SK-N-SH treated with all-trans-retinoic acid at 6 μM for 48 hours (cell line): ENCODE measurements at regions not wholly inside any gene's neighbourhood (a gene's known extent, or its start where the extent isn't known, plus 50 kb on each side); places are given as distances from the start of the nearest gene placed in this dataset.

ENCODE experiments used
- ATAC-seq: fragments of 200-7000 bp; cut with Tn5 transposase; 3 replicates; pipeline ENCODE4 v1.9.1; 2020; ENCODE audit warnings: mild to moderate bottlenecking, moderate library complexity
- ARNTL ChIP-seq: fragments of 450-650 bp; formaldehyde crosslinking; IDR thresholded peaks from 2 replicates; pipeline ENCODE4 v1.5.0; 2020; ENCODE audit warnings: low read depth, mild to moderate bottlenecking, moderate library complexity, borderline replicate concordance
- BACH2 ChIP-seq: fragments of 250-450 bp; sonication (Bioruptor Pico); IDR thresholded peaks from 2 replicates; pipeline ENCODE4 v1.9.0; 2021; ENCODE audit warnings: mild to moderate bottlenecking, borderline replicate concordance
- CSDC2 ChIP-seq: fragments of 250-450 bp; sonication (Bioruptor Pico); IDR thresholded peaks from 2 replicates; pipeline ENCODE4 v1.5.0; 2020; ENCODE audit warnings: mild to moderate bottlenecking, moderate library complexity
- ESRRG ChIP-seq: fragments of 250-450 bp; sonication (Bioruptor Pico); IDR thresholded peaks from 2 replicates; pipeline ENCODE4 v1.6.1; 2021; ENCODE audit warnings: mild to moderate bottlenecking
- GLIS3 ChIP-seq: fragments of 250-450 bp; sonication (Bioruptor Pico); IDR thresholded peaks from 2 replicates; pipeline ENCODE4 v1.5.0; 2020; ENCODE audit warnings: mild to moderate bottlenecking, moderate library complexity
- ISL1 ChIP-seq: fragments of 250-450 bp; sonication (Bioruptor Pico); IDR thresholded peaks from 2 replicates; pipeline ENCODE4 v2.1.2; 2022; ENCODE audit warnings: mild to moderate bottlenecking, moderate library complexity
- OSR1 ChIP-seq: fragments of 250-450 bp; sonication (Bioruptor Pico); IDR thresholded peaks from 2 replicates; pipeline ENCODE4 v1.8.0; 2022; ENCODE audit warnings: moderate library complexity, mild to moderate bottlenecking, inconsistent platforms
- PATZ1 ChIP-seq: fragments of 250-450 bp; sonication (Bioruptor Pico); IDR thresholded peaks from 2 replicates; pipeline ENCODE4 v1.8.0; 2020; ENCODE audit warnings: mild to moderate bottlenecking, moderate library complexity, borderline replicate concordance
- RARB ChIP-seq: fragments of 250-450 bp; sonication (Bioruptor Pico); IDR thresholded peaks from 2 replicates; pipeline ENCODE4 v1.8.0; 2021; ENCODE audit warnings: mild to moderate bottlenecking, moderate library complexity
- SNAI2 ChIP-seq: fragments of 250-450 bp; sonication (Bioruptor Pico); IDR thresholded peaks from 2 replicates; pipeline ENCODE4 v1.5.0; 2020; ENCODE audit warnings: mild to moderate bottlenecking, moderate library complexity
- TCF4 ChIP-seq: fragments of 250-450 bp; sonication (Bioruptor Pico); IDR thresholded peaks from 2 replicates; pipeline ENCODE4 v1.8.0; 2021; ENCODE audit warnings: mild to moderate bottlenecking, moderate library complexity, borderline replicate concordance
- TOX ChIP-seq: fragments of 250-450 bp; sonication (Bioruptor Pico); IDR thresholded peaks from 2 replicates; pipeline ENCODE4 v1.8.0; 2021; ENCODE audit warnings: mild to moderate bottlenecking, moderate library complexity, borderline replicate concordance
- ZC3H10 ChIP-seq: fragments of 250-450 bp; sonication (Bioruptor Pico); IDR thresholded peaks from 2 replicates; pipeline ENCODE4 v1.5.1; 2021; ENCODE audit warnings: mild to moderate bottlenecking, moderate library complexity
- ZFP30 ChIP-seq: fragments of 450-650 bp; formaldehyde crosslinking; IDR thresholded peaks from 2 replicates; pipeline ENCODE4 v1.5.0; 2022; ENCODE audit warnings: mild to moderate bottlenecking, moderate library complexity
- ZNF565 ChIP-seq: fragments of 450-650 bp; formaldehyde crosslinking; conservative IDR thresholded peaks from 2 replicates; pipeline ENCODE4 v1.5.0; 2020; ENCODE audit warnings: low read depth, mild to moderate bottlenecking, moderate library complexity
- ZNF70 ChIP-seq: fragments of 450-650 bp; formaldehyde crosslinking; IDR thresholded peaks from 2 replicates; pipeline ENCODE4 v1.5.0; 2020; ENCODE audit warnings: mild to moderate bottlenecking, moderate library complexity
- ZNF8 ChIP-seq: fragments of 450-650 bp; formaldehyde crosslinking; IDR thresholded peaks from 2 replicates; pipeline ENCODE4 v1.5.0; 2020; ENCODE audit warnings: mild to moderate bottlenecking, moderate library complexity
- TF ChIP-seq, protein P1 (sequence below): fragments of 250-450 bp; sonication (Bioruptor Pico); IDR thresholded peaks from 2 replicates; pipeline ENCODE4 v1.5.1; 2021; ENCODE audit warnings: mild to moderate bottlenecking, moderate library complexity
- TF ChIP-seq, protein P2 (sequence below): fragments of 250-450 bp; sonication (Bioruptor Pico); IDR thresholded peaks from 2 replicates; pipeline ENCODE4 v1.5.0; 2020; ENCODE audit warnings: mild to moderate bottlenecking, moderate library complexity
- TF ChIP-seq, protein P3 (sequence below): fragments of 250-450 bp; sonication (Bioruptor Pico); IDR thresholded peaks from 2 replicates; pipeline ENCODE4 v1.8.0; 2021; ENCODE audit warnings: low read depth, mild to moderate bottlenecking, moderate library complexity, borderline replicate concordance

DNA sequence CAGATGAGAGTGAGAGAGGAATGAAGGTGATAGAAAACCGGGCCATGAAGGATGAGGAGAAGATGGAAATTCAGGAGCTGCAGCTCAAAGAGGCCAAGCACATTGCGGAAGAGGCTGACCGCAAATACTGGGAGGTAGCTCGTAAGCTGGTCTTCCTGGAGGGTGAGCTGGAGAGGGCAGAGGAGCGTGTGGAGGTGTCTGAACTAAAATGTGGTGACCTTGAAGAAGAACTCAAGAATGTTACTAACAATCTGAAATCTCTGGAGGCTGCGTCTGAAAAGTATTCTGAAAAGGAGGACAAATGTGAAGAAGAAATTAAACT, 88.9 kb downstream of the EOMES start (continued):
- TF ChIP-seq TOX (CRISPR knock-in tag) (no peak), ZC3H10 (CRISPR knock-in tag) (no peak), PATZ1 (no peak), CSDC2 (CRISPR knock-in tag) (no peak)

DNA sequence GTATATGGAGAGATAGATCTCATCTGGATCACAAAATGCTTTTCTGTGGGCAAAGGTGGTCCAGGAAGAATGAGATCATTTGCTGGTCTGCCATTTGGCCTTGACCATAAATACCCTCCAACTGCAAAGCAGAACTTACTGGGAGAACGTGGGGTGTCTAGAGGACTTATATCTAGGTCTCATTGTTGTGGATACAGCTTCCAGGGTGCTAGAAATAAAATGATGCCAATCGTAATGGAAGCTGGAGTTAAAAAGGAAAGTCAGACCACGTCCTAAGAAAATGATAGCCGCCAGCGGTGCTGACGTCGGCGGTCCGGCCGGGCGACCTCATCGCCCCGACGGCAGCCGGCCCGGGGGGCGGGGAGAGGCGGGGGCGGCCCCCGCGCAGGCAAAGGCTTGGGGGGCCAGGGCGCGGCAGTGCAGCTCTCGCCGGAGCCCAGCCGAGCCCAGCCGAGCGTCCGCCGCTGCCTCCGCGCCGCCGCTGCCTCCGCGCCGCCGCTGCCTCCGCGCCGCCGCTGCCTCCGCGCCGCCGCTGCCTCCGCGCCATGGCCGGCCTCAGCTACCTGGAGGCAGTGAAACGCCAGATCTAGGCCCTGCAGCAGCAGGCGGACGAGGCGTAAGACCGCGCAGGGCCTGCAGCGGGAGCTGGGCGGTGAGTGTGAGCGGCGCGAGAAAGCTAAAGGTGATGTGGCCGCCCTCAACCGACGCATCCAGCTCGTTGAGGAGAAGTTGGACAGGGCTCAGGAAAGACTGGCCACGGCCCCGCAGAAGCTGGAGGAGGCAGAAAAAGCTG, 89.5 kb downstream of the EOMES start:
- TF ChIP-seq ZNF565 (CRISPR knock-in tag) (no peak), PATZ1 (no peak), ZNF8 (CRISPR knock-in tag) (no peak), TCF4 (no peak), ZC3H10 (CRISPR knock-in tag) (no peak), SNAI2 (no peak), BACH2 (CRISPR knock-in tag) (no peak), TOX (CRISPR knock-in tag) (no peak), ZFP30 (CRISPR knock-in tag) (no peak), CSDC2 (CRISPR knock-in tag) (no peak), ZNF70 (CRISPR knock-in tag) (no peak), ARNTL (CRISPR knock-in tag) (no peak), OSR1 (CRISPR knock-in tag) (no peak), GLIS3 (CRISPR knock-in tag) (no peak), ESRRG (CRISPR knock-in tag) (no peak), RARB (CRISPR knock-in tag) (no peak), ISL1 (CRISPR knock-in tag) (no peak)
- TF ChIP-seq, protein P1, sequence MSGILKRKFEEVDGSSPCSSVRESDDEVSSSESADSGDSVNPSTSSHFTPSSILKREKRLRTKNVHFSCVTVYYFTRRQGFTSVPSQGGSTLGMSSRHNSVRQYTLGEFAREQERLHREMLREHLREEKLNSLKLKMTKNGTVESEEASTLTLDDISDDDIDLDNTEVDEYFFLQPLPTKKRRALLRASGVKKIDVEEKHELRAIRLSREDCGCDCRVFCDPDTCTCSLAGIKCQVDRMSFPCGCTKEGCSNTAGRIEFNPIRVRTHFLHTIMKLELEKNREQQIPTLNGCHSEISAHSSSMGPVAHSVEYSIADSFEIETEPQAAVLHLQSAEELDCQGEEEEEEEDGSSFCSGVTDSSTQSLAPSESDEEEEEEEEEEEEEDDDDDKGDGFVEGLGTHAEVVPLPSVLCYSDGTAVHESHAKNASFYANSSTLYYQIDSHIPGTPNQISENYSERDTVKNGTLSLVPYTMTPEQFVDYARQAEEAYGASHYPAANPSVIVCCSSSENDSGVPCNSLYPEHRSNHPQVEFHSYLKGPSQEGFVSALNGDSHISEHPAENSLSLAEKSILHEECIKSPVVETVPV (CRISPR knock-in tag) = no peak
- TF ChIP-seq, protein P2, sequence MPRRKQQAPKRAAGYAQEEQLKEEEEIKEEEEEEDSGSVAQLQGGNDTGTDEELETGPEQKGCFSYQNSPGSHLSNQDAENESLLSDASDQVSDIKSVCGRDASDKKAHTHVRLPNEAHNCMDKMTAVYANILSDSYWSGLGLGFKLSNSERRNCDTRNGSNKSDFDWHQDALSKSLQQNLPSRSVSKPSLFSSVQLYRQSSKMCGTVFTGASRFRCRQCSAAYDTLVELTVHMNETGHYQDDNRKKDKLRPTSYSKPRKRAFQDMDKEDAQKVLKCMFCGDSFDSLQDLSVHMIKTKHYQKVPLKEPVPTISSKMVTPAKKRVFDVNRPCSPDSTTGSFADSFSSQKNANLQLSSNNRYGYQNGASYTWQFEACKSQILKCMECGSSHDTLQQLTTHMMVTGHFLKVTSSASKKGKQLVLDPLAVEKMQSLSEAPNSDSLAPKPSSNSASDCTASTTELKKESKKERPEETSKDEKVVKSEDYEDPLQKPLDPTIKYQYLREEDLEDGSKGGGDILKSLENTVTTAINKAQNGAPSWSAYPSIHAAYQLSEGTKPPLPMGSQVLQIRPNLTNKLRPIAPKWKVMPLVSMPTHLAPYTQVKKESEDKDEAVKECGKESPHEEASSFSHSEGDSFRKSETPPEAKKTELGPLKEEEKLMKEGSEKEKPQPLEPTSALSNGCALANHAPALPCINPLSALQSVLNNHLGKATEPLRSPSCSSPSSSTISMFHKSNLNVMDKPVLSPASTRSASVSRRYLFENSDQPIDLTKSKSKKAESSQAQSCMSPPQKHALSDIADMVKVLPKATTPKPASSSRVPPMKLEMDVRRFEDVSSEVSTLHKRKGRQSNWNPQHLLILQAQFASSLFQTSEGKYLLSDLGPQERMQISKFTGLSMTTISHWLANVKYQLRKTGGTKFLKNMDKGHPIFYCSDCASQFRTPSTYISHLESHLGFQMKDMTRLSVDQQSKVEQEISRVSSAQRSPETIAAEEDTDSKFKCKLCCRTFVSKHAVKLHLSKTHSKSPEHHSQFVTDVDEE (CRISPR knock-in tag) = no peak
- ATAC-seq = no peak

- ATAC-seq = no peak
- no peak for TF ChIP-seq TCF4
- no peak for TF ChIP-seq ZNF8 (CRISPR knock-in tag)
- TF ChIP-seq, protein P3, sequence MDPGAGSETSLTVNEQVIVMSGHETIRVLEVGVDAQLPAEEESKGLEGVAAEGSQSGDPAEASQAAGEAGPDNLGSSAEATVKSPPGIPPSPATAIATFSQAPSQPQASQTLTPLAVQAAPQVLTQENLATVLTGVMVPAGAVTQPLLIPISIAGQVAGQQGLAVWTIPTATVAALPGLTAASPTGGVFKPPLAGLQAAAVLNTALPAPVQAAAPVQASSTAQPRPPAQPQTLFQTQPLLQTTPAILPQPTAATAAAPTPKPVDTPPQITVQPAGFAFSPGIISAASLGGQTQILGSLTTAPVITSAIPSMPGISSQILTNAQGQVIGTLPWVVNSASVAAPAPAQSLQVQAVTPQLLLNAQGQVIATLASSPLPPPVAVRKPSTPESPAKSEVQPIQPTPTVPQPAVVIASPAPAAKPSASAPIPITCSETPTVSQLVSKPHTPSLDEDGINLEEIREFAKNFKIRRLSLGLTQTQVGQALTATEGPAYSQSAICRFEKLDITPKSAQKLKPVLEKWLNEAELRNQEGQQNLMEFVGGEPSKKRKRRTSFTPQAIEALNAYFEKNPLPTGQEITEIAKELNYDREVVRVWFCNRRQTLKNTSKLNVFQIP (CRISPR knock-in tag) = no peak
- TF ChIP-seq TOX (CRISPR knock-in tag) = no peak
These were observed 91.2 kb downstream of the EOMES start for GRCh38 chr3:27630885-27631284.
